Mesenchymal stem cell (in vitro differentiated cells and primary cell): ENCODE measurements at regions not wholly inside any gene's neighbourhood (a gene's known extent, or its start where the extent isn't known, plus 50 kb on each side); places are given as distances from the start of the nearest gene placed in this dataset.

ENCODE experiments used
- DNase-seq: peaks from one replicate; pipeline ENCODE4 v3.0.0-alpha.2; 2013
- H2AFZ ChIP-seq: one replicate; pipeline ENCODE4 v1.6.1; 2013; ENCODE audit warnings: low read depth, mild to moderate bottlenecking, control low read depth, inconsistent platforms, low read length, moderate library complexity
- H2AK5ac ChIP-seq: 2 replicates; pipeline ENCODE4 v1.6.1; 2013; ENCODE audit warnings: low read length, moderate library complexity, mild to moderate bottlenecking, inconsistent platforms; ENCODE audit not compliant: severe bottlenecking
- H2BK120ac ChIP-seq: one replicate; pipeline ENCODE4 v1.6.1; 2013; ENCODE audit warnings: low read depth, mild to moderate bottlenecking, inconsistent platforms, low read length, moderate library complexity
- H2BK12ac ChIP-seq, 2 experiments: one replicate each; pipeline ENCODE4 v1.6.1; 2013; ENCODE audit warnings: inconsistent platforms in 2 of 2, low read length in 2 of 2, mild to moderate bottlenecking in 2 of 2, moderate library complexity in 2 of 2, control low read depth in 1 of 2
- H2BK15ac ChIP-seq: one replicate; pipeline ENCODE4 v1.6.1; 2013; ENCODE audit warnings: mild to moderate bottlenecking, low read depth, inconsistent platforms; ENCODE audit not compliant: poor library complexity, severe bottlenecking
- H2BK5ac ChIP-seq: 2 replicates; pipeline ENCODE4 v1.6.1; 2013; ENCODE audit warnings: low read depth, mild to moderate bottlenecking, low read length, control low read depth, inconsistent platforms; ENCODE audit not compliant: poor library complexity, severe bottlenecking
- H3K14ac ChIP-seq, 2 experiments: one replicate each; pipeline ENCODE4 v1.6.1; 2013; ENCODE audit warnings: inconsistent platforms in 2 of 2, low read length in 2 of 2, control low read depth in 1 of 2, mild to moderate bottlenecking in 1 of 2, moderate library complexity in 1 of 2
- H3K18ac ChIP-seq, 2 experiments: one replicate each; pipeline ENCODE4 v1.6.1; 2013; ENCODE audit warnings: inconsistent platforms in 2 of 2, low read length in 2 of 2, control low read depth in 1 of 2, low read depth in 1 of 2, mild to moderate bottlenecking in 1 of 2
- H3K23ac ChIP-seq, 2 experiments: one replicate each; pipeline ENCODE4 v1.6.1; 2013; ENCODE audit warnings: inconsistent platforms in 2 of 2, low read length in 2 of 2, mild to moderate bottlenecking in 2 of 2, moderate library complexity in 2 of 2, control low read depth in 1 of 2
- H3K27ac ChIP-seq: 2 replicates; pipeline ENCODE4 v1.5.1; 2013; ENCODE audit warnings: mild to moderate bottlenecking, moderate library complexity, low read length, control low read depth, inconsistent platforms; ENCODE audit not compliant: poor library complexity, severe bottlenecking
- H3K27me3 ChIP-seq, 2 experiments: 2 replicates each; pipeline versions ENCODE4 v1.6.1 to v1.7.0; 2013; ENCODE audit warnings: low read length in 2 of 2, mild to moderate bottlenecking in 2 of 2, moderate library complexity in 2 of 2, control low read depth in 1 of 2, inconsistent platforms in 1 of 2; ENCODE audit not compliant: control insufficient read depth in 1 of 2, insufficient read depth in 1 of 2
- H3K36me3 ChIP-seq, 2 experiments: 2 replicates each; pipeline versions ENCODE4 v1.6.1 to v1.7.0; 2013; ENCODE audit warnings: low read length in 2 of 2, control low read depth in 1 of 2, inconsistent platforms in 1 of 2, low read depth in 1 of 2, mild to moderate bottlenecking in 1 of 2; ENCODE audit not compliant: insufficient read depth in 2 of 2, control insufficient read depth in 1 of 2
- H3K4ac ChIP-seq, 2 experiments: one replicate each; pipeline ENCODE4 v1.6.1; 2013; ENCODE audit warnings: inconsistent platforms in 2 of 2, low read length in 2 of 2, mild to moderate bottlenecking in 2 of 2, moderate library complexity in 2 of 2, control low read depth in 1 of 2, low read depth in 1 of 2
- H3K4me1 ChIP-seq: 2 replicates; pipeline ENCODE4 v1.6.1; 2013; ENCODE audit warnings: low read depth, low read length, control low read depth; ENCODE audit not compliant: control insufficient read depth, insufficient read depth
- H3K4me2 ChIP-seq: 2 replicates; pipeline ENCODE4 v1.6.1; 2013; ENCODE audit warnings: low read length, mild to moderate bottlenecking, inconsistent platforms; ENCODE audit not compliant: poor library complexity, severe bottlenecking
- H3K4me3 ChIP-seq, 2 experiments: 2 replicates each; pipeline versions ENCODE4 v1.5.1 to v1.7.0; 2013; ENCODE audit warnings: low read length in 2 of 2, mild to moderate bottlenecking in 2 of 2, control low read depth in 1 of 2, low read depth in 1 of 2; ENCODE audit not compliant: insufficient read depth in 1 of 2
- H3K79me1 ChIP-seq: replicated peaks from 2 replicates; pipeline ENCODE4 v1.6.1; 2013; ENCODE audit warnings: mild to moderate bottlenecking, control low read depth, low read length, inconsistent platforms; ENCODE audit not compliant: poor library complexity, severe bottlenecking
- H3K9ac ChIP-seq: 2 replicates; pipeline ENCODE4 v1.7.0; 2013; ENCODE audit warnings: mild to moderate bottlenecking, low read length, moderate library complexity
- H3K9me3 ChIP-seq: 2 replicates; pipeline ENCODE4 v1.7.0; 2013; ENCODE audit warnings: mild to moderate bottlenecking, low read length; ENCODE audit not compliant: control insufficient read depth
- H4K8ac ChIP-seq: one replicate; pipeline ENCODE4 v1.6.1; 2013; ENCODE audit warnings: inconsistent platforms, mild to moderate bottlenecking, low read length, moderate library complexity
- H4K91ac ChIP-seq: one replicate; pipeline ENCODE4 v1.6.1; 2013; ENCODE audit warnings: mild to moderate bottlenecking, low read length, inconsistent platforms
- WGBS: methylation state at CpG from one replicate; pipeline ENCODE4 v1.1.7; 2013; ENCODE audit warnings: mixed read lengths; 5-methylcytosine and 5-hydroxymethylcytosine counted together

DNA sequence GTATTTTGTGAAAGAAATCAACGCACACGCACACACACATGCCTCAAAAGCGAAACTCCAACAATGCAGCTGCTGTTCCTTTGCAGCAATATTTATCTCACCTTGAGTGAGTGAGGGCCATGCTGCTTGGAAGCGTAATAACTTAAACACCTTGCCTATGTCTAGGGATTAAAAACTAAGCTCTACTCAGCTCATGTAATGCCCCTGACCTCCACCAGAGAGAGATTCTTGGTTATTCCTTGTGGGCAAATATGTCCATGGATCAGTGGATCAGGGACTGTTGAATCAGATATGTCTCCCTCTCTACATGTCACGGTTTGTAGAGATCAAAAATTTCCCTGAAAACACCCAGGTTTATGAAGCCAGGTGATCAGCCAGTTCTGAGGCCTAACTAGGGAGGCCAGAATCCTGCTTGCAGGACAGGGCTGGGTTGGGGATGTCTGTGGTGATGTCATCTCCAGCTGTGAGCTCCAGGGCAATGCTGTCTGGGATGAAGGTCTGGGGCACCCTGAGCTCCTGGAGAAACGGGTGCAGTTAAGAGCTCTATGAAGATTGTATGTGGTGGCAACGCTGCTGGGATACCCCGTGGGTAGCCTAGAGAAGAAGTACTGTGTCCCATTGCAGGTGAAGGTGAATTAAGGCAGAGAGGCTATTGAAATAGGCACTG is 149.4 kb downstream of the KCNJ12 start:
- no peak overlapping the region for H3K18ac ChIP-seq
- no peaks in the 10 kb centered on the region for H3K79me1 ChIP-seq
- no peak overlapping the region for H3K4me2 ChIP-seq
- DNase-seq = no peak
- H2BK5ac ChIP-seq = no peak overlapping the region
- no peak overlapping the region for H2BK15ac ChIP-seq
- H2BK12ac ChIP-seq = no peak overlapping the region
- H3K36me3 ChIP-seq = no peaks in the 10 kb centered on the region
- no peak overlapping the region for H2AK5ac ChIP-seq
- no peak overlapping the region for H3K4ac ChIP-seq
- no peak overlapping the region for H3K4me3 ChIP-seq
- H3K9me3 ChIP-seq = no peaks in the 10 kb centered on the region
- no peak overlapping the region for H2AFZ ChIP-seq
- no peaks in the 10 kb centered on the region for H3K27me3 ChIP-seq
- no peak overlapping the region for H3K9ac ChIP-seq
- H4K8ac ChIP-seq = no peak overlapping the region
- no peak overlapping the region for H4K91ac ChIP-seq
- no peak overlapping the region for H2BK120ac ChIP-seq
- no peaks in the 10 kb centered on the region for H3K4me1 ChIP-seq
- no peak overlapping the region for H3K27ac ChIP-seq
- no peak overlapping the region for H3K23ac ChIP-seq
- H3K14ac ChIP-seq = no peak overlapping the region
- 58% methylated on average over 7 of the region's 8 CpGs for WGBS

DNA sequence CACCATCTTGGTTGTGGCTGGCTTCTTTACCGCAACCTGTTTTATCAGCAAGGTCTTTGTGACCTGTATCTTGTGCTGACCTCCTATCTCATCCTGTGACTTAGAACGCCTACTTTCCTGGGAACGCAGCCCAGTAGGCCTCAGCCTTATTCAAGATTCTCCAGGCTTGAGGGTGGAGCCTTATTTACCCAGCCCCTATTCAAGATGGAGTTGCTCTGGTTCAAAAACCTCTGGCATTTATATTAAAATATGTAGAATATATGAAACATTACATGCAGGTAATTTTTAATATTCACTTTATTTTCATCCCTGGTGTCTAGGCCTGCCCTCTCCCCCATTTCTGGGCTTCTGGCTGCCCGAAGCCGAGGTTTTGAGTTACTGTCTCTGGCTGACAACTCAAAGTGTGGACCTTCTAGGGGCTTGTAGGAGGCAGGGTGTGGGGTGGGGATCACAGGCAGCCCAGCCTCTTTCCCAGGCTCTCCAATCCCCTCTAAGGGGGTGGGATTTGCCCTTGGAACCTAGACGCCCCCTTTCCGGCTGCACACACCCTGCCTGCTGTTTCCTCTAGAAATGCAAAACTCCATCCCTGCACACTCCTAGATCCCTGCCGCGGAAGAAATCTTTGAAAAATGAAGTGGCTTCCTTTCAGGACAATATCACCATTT is 152.0 kb downstream of the KCNJ12 start:
- Histone ChIP-seq H4K8ac (no peak overlapping the region), H3K4ac (no peak overlapping the region), H4K91ac (no peak overlapping the region), H3K14ac (no peak overlapping the region), H3K23ac (no peak overlapping the region), H3K36me3 (peaks cover 0 to 18% of the 10 kb centered on the region in 2 experiments), H2BK5ac (no peak overlapping the region), H3K79me1 (no peaks in the 10 kb centered on the region), H3K4me2 (no peak overlapping the region), H2AK5ac (no peak overlapping the region), H3K9ac (no peak overlapping the region), H3K9me3 (no peaks in the 10 kb centered on the region), H3K18ac (no peak overlapping the region), H3K4me3 (no peak overlapping the region), H2BK15ac (no peak overlapping the region), H2AFZ (no peak overlapping the region), H2BK120ac (no peak overlapping the region), H3K27ac (no peak overlapping the region), H2BK12ac (no peak overlapping the region), H3K27me3 (no peaks in the 10 kb centered on the region), H3K4me1 (no peaks in the 10 kb centered on the region)
- WGBS = 81% methylated on average over 9 of the region's 9 CpGs
- no peak for DNase-seq

DNA sequence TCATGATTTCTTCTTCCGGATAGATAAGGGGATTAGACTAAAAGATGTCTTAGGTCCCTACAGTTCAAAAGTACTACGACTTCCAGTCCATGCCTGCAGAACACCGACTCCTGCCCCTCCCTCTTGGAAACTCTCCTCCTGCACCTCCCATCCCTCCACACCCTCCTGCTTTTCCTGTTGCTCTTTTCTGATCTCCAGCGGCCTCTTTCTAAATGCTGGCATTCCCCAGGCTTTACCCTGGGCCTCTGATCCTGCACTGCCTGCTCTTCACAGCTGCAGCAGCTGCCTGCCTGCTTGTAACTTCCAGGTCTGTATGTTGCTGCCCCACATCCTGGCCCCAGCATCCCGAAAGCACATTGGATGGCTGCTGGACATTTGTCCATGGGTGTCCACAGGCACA is 154.2 kb downstream of the KCNJ12 start:
- Histone ChIP-seq H3K4ac (no peak overlapping the region), H3K4me1 (no peaks in the 10 kb centered on the region), H3K9me3 (no peaks in the 10 kb centered on the region), H3K4me3 (no peak overlapping the region), H3K18ac (no peak overlapping the region), H2BK120ac (no peak overlapping the region), H3K27ac (no peak overlapping the region), H2BK12ac (no peak overlapping the region), H4K91ac (no peak overlapping the region), H3K4me2 (no peak overlapping the region), H2AFZ (no peak overlapping the region), H4K8ac (no peak overlapping the region), H3K79me1 (no peaks in the 10 kb centered on the region), H3K23ac (no peak overlapping the region), H2BK15ac (no peak overlapping the region), H3K9ac (no peak overlapping the region), H2AK5ac (no peak overlapping the region), H3K14ac (no peak overlapping the region), H3K27me3 (no peaks in the 10 kb centered on the region), H3K36me3 (peaks cover 17 to 39% of the 10 kb centered on the region in 2 experiments), H2BK5ac (no peak overlapping the region)
- 72% methylated on average over 5 of the region's 5 CpGs for WGBS
- no peak for DNase-seq

- H2BK12ac ChIP-seq = no peak overlapping the region
- no peak for DNase-seq
- peaks cover 17 to 41% of the 10 kb centered on the region in 2 experiments for H3K36me3 ChIP-seq
- H2BK15ac ChIP-seq = no peak overlapping the region
- no peak overlapping the region for H3K4me3 ChIP-seq
- no peak overlapping the region for H4K8ac ChIP-seq
- no peak overlapping the region for H2AFZ ChIP-seq
- no peak overlapping the region for H3K9ac ChIP-seq
- H3K27ac ChIP-seq = no peak overlapping the region
- no peak overlapping the region for H2BK5ac ChIP-seq
- no peak overlapping the region for H2AK5ac ChIP-seq
- no peak overlapping the region for H3K18ac ChIP-seq
- H3K14ac ChIP-seq = no peak overlapping the region
- no peaks in the 10 kb centered on the region for H3K27me3 ChIP-seq
- H2BK120ac ChIP-seq = no peak overlapping the region
- H4K91ac ChIP-seq = no peak overlapping the region
- no peaks in the 10 kb centered on the region for H3K9me3 ChIP-seq
- 91% methylated on average over 9 of the region's 9 CpGs for WGBS
- H3K4me2 ChIP-seq = no peak overlapping the region
- no peak overlapping the region for H3K4ac ChIP-seq
- no peaks in the 10 kb centered on the region for H3K4me1 ChIP-seq
- H3K79me1 ChIP-seq = no peaks in the 10 kb centered on the region
- no peak overlapping the region for H3K23ac ChIP-seq
These were observed 154.7 kb downstream of the KCNJ12 start for GRCh38 chr17:21530841-21531240.
